GM19324 (cell line): ENCODE measurements at regions not wholly inside any gene's neighbourhood (a gene's known extent, or its start where the extent isn't known, plus 50 kb on each side); places are given as distances from the start of the nearest gene placed in this dataset.

ENCODE experiments used
- ATAC-seq: cut with Tn5 transposase; IDR thresholded peaks from one replicate; pipeline ENCODE4 v1.9.1; 2021; ENCODE audit warnings: mild to moderate bottlenecking, moderate library complexity; ENCODE audit not compliant: unreplicated experiment, low FRiP score

DNA sequence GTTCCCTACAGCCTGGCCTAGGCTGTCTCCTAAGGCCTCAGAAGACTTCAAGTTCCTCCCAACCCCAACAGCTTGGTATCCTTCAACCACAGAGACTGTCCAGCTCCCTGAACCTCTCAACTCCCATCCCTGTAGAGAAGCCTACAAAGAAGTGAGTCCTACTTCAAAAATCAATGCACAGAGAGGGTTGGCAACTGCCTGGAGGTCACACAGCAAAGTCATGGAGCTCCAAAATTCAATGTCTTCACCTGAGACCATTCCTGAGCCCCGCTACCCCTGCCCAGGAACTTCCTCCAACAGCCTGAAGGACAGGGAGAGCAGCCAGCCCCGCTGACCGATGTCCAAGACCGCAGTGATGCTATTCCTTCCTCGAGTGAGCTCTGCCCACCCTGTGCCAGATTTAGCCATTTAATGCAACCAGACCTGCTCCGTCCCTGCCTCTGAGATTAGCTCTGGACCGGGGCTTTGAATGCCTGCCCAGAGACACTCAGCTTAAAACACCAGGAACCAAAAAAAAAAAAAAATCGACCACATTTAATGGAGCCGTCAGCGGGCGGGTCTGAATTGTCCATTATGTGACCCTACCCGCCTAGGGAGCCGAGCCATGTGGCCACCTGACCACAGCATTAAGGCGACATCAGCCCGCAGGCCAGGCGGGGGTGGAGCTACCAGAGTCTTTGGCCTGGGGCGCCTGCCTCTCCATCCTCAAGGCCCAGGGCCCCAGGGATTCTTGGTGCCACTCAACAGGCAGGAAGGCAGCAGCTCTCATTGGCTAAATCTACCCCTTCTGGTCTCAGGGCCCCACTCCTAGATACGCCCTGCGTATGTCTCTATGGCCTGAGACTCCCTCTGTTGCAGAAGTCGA, 148.6 kb downstream of the SYF2 start:
- ATAC-seq, result no peak

DNA sequence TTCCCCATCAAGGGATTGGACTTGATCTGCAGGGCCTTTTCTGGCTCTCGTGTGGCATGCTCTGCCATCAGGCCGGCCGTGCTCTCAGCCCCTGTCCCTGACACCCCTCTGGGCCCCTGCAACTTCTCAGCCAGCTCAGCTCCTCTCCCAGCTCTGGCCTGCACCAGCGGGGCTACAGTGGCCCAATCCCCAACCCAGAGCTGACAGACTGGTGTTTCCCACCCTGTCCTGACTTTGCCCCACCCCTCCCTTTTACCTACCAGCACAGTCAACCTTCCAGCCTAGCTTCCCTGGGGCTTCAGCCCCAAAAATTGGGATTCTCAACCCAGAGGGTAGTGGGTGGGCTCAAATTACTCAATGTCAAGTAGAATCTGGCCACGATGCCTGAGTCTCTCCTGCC, 149.3 kb downstream of the SYF2 start:
- ATAC-seq, result no peak

DNA sequence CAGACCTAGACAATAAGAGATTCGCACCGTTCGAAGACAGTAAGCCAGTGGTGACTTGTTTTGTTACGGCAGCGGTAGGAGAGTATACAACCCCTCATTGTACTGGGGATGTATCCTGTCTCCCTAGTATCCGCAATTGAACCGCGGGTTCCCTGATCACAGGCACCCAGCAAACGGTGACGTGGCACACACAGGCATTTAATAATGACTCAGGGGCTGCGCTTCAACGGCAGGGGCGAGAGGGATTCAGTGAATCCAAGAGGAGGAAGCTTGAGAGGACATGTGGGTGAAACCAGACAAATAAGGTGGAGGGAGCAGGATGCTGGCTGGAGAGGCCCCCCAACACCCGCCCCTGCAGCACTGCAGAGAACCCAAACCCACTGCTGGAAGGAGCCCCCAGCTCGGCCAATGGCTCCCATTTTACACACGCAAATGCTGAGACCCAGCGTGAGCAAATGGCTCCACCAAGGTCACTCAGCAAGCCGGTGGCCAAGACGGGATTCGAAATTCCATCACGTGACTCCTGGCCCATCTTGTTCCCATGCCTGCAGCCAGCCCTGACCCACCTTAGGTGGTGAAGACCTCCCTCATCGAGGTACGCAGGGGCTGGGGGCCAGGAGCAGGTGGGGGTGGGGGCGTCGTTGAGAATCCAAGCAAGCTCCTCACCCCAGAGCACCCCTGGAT, 149.9 kb downstream of the SYF2 start:
- ATAC-seq, result no peak

DNA sequence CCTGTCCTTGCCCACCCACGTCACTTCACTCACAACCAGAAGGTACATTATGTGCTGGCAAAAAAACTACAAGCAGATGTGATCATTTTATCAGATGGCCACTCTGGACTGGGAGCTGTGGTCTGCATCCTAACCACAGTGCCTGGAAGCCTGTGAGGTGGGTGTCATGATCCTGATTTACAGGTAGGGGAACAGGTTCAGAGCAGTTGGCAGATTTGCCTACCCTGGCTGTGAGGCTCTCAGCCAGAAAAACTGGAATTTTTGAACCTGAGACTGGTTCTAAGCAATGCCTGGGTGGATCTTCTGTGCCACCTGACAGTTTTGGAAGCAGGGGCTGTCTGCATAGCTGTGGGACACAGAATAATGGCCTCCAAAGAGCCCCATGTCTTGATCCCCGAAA, 150.8 kb downstream of the SYF2 start:
- ATAC-seq, result no peak

DNA sequence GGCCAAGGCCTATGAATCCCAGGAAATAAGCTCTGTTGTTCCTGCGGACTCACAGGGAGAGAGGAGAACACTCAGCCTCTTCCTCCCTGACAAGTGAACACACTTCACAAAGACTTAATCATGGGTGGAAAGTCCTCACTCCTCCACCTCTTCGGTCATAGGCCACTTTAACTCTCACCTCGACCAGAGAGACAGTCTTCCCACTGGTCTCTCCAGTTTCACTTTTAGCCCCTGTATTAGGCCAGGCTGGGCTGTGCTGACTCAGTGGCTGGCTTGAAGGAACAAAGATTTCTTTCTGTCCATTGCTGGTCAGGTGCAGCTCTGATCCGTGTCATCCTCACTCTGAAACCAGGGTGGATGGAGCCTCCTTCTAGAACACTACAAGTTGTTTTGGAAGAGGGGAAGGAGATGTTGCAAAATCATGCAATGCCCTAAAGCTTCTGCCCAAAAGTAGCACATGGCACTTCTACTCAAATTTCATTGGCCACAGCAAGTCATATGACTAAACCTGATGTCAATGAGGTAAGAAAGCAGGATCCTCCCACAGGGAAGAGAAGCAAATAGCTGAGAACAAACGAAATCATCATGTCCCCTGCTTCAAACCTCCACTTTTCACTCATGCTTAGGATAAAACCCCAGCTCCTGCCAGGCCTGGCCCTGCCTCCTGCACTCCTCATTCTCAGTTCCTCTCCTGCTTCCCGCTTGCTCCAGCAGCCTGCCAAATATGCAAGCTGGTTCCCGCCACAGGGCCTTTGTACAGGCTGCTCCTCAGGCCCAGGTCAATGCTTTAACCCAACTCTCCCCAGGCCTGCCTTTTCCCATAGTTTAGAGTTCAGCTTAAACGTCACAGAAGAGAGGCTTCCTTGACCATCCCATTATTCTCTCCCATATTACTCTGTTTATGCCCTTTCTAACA, 150.5 kb upstream of the RUNX3 start:
- ATAC-seq, result no peak

DNA sequence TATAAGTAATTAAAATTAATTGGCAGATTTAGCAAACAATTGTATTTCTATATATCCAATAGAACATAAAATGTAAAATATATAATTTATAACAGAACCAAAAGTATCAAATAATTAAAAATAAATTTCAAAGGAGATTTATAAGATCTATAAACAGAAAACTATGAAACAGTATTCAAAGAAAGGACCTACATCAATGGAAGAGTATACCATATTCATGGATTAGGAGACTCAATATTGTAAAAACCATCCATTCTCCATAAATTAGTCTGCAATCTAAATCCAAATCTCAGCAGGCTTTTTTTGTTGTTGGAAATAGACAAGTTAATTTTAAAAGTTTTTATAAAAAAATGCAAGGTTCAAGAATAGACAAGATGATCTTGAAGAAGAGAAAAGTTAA, 149.0 kb upstream of the RUNX3 start:
- no peak for ATAC-seq

DNA sequence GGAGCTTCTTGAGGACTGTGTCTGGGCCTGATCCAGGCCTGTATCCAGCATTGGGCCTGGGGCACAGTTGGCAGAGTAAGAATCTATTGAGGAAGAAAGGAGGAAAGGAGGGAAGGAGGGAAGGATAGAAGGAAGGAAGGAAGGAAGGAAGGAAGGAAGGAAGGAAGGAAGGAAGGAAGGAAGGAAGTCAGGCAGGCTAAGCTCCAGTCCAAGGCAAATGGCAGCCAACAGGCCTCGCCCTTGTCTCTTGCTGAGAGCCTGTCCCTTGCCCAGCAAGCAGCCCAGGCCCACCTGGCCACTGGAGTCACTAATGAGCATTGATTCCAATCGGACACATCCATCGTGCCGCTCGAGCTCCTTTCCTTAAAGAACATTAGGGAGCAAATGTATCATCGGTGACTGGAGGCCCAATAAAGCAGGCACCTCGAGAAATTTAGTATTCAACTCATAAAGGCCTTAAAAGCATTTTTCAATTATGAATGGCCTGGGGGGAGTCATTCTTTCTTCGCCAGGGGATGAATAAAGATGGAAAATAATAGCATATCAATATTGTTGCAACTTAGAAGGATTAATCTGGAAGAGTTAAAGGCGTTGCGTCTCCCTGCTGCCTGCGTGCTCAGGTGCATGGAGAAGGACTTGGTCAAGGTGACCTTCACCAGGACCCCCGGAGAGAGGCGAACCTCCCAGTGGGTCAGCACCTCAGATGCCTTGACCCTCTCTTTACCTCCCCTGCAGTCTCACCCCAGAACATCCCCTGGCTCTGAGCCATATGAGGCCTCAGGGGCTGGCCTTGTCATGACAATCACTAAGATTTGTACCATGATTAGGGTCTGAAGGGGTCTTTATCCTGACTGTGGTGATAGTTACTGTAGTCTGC, 144.5 kb upstream of the RUNX3 start:
- ATAC-seq, result no peak

DNA sequence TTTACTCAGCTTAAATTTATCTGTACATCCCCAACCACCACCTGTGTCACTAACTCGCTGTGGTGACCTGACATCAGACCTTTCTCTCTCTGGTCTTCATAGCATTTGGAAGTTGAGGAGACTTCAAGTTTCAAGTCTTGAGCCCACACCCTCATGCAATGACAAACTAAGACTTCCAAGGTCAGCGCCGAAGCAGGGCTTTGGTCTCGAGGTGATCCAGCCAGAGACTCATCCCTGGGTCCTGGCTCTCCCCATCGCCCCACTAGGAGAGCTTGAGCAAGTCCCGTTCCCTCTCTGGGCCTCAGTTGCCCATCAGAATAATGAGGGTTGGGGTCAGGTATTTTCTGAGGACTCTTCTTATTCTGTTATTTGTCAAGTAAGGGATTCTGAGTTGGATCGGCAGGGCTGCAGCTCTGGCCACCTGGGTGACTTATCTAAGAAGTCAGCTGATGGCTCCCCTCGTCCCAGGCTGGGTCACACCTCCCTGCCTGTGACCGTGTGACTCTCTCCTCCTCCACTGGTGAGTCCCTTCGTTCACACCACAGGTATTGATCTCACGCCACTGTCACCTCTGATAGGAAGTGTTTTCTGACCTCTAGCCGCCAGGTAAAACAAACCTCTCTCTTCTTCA, 143.7 kb upstream of the RUNX3 start:
- no peak for ATAC-seq

DNA sequence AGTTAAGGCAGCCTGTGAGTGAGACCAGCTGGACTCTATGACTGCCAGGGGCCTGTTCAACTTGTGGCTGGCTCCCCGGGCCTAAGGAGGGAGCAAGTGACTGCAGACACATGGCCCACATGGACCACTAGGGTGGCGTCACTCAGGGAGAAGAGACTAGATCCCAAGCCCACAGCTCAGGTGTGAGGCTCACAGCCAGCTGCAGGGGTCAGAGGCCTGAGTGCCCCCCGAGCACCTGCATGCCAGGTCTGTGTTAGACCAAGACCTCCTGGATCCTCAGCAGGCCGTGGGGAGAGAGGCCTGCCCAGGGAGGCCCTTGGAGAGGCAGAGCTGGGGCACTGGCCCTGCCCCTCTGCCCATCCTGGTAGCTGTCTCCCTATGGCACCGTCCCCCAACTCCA, 142.4 kb upstream of the RUNX3 start:
- no peak for ATAC-seq

DNA sequence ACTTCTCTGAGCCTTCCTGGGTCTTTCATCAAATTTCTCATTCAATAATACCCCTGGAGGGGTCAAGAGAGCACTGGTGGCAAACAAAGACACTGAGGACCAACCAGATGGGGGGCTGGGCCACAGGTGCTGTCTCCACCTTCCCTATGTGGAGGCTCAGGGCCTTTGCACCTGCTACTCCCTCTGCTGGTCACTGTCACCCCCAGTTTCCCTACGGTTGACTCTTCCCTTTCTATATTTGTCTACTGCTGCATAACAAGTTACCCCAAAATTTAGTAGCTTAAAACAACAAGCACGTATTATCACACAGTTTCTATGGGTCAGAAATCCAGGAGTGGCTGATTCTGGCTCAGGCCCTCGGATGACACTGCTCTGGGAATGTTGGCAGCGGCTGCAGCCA, 138.8 kb upstream of the RUNX3 start:
- no peak for ATAC-seq

DNA sequence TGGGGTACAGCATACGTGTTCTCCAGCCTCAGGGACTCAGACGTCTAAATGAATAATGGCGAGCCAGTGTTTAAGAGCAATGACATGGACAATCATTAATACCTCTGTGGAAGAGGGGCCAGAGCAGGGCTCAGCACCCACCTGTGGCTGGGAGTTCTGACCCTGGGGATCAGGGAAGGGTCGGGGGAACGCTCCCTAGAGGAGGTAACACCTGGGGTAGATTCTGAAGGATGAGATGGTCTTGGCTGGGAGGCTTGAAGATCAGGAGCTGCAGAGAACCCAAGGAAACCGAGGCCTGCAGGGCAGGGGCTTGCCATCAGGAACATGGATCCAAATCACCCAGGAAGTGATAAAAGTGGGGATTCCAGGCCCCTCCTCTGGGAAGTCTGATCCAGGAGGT, 138.2 kb upstream of the RUNX3 start:
- ATAC-seq, result no peak

DNA sequence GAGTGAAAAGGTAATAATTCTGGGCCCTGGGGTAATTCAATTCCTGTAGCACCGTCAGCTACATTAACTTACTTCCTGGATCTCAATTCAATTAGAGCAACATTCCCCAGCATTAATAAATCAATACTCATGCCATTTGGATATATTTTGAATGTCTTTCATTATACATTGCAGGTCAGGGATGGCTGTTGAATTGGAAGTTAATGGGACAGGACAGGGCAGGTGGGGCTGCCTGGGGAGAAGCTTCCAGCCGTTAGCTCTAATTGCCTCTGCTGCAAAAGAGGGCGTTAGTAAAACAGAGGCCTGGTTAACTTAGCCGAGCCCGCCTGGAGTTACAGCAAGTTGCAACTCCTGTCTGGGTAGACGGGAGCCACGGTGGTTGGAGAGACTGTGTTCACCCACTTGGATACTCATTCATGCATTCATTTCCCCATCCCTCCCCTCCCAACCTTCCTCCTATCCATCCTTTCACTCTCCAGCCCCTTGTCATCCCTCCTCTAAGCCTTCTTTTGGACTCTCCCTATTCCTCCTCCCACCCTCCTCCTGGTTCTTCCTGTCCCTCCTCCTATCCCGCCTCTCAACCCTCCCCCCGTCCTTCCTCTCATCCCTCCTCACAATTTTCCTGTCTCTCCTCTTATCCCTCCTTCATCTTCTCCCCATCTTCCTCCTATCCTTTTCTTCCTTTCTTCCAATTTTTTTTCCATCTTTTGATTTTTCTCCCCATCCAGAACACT, 137.6 kb upstream of the RUNX3 start:
- no peak for ATAC-seq

DNA sequence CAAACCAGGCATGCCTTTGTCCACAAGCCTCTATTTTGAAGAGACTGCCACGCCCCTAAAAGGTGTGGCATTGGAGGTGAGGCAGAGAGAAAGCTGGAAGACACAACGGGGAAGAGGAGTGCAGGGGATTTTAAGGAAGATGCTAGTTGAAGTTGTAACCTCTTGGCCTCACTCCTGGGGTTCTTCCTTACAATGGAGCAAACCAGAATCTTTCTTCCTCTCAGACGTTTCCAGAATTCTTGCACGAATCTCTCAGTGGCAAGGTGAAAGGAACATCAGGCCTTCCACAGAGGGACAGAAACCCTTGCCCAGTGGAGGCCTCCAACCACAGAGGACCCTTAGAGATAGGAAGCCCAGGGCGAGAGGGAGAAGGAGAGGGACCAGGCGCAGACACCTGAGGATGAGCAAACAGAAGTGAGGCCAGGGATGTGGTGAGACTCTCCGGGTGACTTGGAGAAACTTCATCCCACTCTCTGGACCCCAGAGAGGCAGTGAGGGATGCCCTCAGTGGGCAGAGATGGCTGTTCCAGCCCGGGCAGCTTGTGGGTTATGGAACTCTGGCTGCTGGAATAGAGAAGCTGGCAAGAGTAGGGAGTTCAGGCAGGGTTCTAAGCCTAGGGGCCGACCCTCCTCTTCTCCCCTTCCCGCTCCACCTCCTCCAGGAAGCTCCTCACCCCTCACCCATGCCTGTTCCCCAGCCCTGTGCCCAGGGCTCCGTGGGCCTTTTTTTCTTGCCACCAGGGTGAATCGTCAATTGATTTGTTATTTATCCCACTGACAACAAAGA, 136.8 kb upstream of the RUNX3 start:
- no peak for ATAC-seq

DNA sequence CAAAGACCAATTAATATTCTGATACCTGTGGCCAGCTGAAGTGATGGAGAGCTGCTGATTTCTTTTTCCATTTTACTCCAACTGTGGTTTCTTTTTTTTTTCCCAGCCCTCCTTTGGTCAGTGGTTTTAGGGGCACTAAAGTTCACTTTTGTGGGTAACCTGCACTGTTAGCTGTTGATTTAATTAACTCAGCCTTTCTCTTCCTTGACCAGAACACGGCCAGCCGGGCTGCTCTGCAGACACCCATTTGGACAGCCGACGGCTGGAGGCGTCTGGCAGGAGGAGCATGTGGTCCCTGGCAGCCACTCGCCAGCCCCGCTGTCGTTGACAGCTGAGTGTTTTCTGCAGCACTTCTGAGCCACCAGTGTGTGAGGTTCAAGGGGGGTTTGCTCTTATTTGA, 136.2 kb upstream of the RUNX3 start:
- no peak for ATAC-seq

DNA sequence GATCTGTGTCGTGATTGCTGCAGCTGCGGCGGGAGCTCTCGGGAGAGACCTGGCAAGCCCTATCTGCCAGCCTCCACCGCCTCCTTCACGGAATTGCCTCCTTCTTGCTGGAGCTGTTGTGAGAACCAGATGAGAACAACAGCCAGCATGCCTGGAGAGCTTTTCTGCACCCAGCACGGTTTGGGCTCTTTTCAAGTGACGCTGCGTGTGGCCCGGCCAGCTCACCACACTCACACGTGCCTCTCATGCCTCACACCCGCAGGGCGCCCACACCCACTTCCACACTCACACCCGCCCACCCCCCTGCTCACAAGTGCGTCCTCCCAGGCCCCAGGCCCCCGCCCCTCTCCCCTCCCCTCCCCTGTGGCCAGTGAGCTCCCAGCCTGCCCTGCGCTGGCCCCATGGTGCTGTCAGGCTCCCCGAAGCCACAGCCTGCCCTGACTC, 135.7 kb upstream of the RUNX3 start:
- no peak for ATAC-seq

DNA sequence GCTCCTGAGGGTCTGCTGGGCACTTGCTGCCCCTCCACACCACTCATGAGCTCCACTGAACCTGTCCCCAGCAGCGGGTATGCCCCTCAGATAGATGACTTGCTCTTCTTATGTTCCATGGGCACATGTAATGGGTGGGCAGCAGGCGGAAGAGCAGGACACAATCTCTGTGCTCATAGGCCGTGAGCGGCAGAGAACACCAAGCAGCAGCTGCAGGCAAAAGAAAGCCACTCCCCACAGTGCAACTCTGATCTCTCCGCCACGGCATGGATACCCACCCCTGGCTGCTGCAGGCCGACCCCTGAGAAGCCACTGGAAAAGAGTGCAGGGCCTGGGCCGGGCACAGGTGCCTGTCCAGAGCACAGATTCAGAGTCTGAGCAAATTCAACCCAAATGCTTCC, 135.2 kb upstream of the RUNX3 start:
- ATAC-seq, result no peak

DNA sequence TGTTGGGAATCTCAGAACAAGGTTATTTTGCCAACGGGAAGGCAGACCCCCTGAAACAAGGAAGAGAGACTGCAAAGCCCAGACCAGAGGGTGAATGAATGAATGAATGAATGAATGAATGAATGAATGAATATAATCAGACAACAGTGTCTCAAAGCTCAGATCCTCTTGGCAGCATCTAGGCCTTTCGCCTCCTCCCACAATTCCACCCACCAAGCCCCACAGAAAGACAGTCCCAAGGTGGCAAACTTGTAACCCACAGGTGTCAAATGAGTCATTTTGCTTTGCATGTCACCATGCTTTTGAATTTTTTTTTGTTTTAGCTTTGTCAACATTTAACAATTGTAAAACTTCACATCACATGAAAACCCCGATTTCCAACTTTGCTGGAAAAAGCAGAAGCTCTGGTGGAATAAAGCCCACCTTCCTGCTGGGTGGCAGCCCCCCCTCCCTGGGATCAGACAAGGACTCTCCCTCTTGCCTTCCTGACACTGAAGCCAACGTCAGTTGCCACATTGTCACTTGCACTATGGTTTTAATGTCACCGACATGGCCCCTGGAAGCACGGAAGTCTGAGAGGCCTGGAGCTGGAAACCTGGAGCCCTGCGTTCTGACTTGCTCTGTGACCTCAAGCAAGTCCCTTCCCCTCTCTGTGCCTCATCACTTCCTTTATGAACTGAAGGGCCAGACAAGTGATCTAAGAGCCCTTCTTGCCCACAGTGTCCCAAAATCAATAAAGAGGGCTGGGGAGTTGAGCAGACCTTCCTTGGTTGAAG, 134.6 kb upstream of the RUNX3 start:
- ATAC-seq, result no peak
